ENCODE measurements at regions not wholly inside any gene's neighbourhood (a gene's known extent, or its start where the extent isn't known, plus 50 kb on each side); places are given as distances from the start of the nearest gene placed in this dataset.

DNA sequence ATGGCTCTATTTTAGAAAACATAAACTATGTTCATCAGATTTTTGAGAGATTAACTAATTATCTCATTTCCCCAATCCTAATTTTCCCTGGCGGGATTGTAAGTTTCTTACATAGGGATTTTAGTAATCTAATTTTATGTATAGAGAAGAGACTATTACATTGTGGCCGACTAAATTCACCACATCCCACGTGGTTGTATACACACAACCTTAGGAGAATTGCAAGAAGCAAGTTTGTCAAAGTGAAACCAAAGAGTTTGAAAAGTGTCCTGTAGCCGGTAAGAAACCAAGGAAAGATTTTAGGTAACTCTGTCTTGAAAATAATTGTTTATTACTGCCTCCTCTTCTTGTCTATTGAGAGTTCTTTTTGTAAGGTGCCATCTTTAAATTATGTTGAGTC is 550.6 kb downstream of the LTN1 start:
- no peak for DNase-seq
- Mint-ChIP-seq H3K9me3 (ENCODE audit: unreplicated experiment) (peaks cover 10% of the 10 kb centered on the region), H3K36me3 (ENCODE audit: insufficient read depth, unreplicated experiment) (no peaks in the 10 kb centered on the region), H3K27me3 (ENCODE audit: insufficient read depth, unreplicated experiment) (no peaks in the 10 kb centered on the region), H3K27ac (ENCODE audit: unreplicated experiment) (no peak overlapping the region), H3K4me1 (ENCODE audit: low read depth, unreplicated experiment) (no peaks in the 10 kb centered on the region), H3K4me3 (ENCODE audit: unreplicated experiment) (no peak overlapping the region)
- no peak for TF ChIP-seq CTCF (IDR thresholded peaks at IDR 0.05; ENCODE audit: insufficient read depth in 1 of 2, low read depth in 1 of 2, low read length in 1 of 2, severe bottlenecking in 1 of 2, unreplicated experiment in 1 of 2)
- Histone ChIP-seq H3K4me3 (ENCODE audit: low read depth, low read length) (no peak overlapping the region), H3K9me3 (no peaks in the 10 kb centered on the region), H3K4me1 (no peaks in the 10 kb centered on the region), H3K36me3 (ENCODE audit: control insufficient read depth, insufficient read depth, low read length) (no peaks in the 10 kb centered on the region), H3K27me3 (replicated peaks; ENCODE audit: control insufficient read depth, insufficient read depth, low read length) (no peaks in the 10 kb centered on the region)
- intact Hi-C loops (cut with micrococcal nuclease; ENCODE audit: unreplicated experiment): no loop called here
- ChIA-PET POLR2A (no interaction called here), CTCF (no interaction called here)
- BruUV-seq (replicated peaks): no TSS peak

DNA sequence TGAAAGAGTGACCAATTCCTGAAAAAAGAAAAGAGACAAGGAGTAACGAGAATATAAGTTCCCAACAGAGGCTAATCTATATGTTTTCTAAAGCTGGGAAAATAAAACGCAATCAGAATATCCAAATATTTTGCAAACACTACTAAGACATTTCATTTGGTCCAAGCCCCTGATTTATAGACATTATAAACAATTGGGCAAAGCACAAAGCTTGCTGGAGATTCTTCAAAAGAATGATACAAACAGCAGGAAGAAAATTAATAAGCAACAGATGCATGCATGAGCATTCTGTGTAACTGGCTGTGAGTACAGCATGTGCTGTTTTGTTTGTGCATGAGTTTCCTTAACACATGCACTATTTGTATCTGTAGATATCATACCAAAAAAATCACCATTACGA is 552.9 kb downstream of the LTN1 start:
- Histone ChIP-seq H3K36me3 (ENCODE audit: control insufficient read depth, insufficient read depth, low read length) (no peaks in the 10 kb centered on the region), H3K4me3 (ENCODE audit: low read depth, low read length) (no peak overlapping the region), H3K4me1 (no peaks in the 10 kb centered on the region), H3K27me3 (replicated peaks; ENCODE audit: control insufficient read depth, insufficient read depth, low read length) (no peaks in the 10 kb centered on the region), H3K9me3 (no peaks in the 10 kb centered on the region)
- POLR2A ChIA-PET: no interaction called here
- H3K36me3 Mint-ChIP-seq (ENCODE audit: insufficient read depth, unreplicated experiment): no peaks in the 10 kb centered on the region
- peaks cover 5% of the 10 kb centered on the region for H3K4me1 Mint-ChIP-seq (ENCODE audit: low read depth, unreplicated experiment)
- H3K27ac Mint-ChIP-seq (ENCODE audit: unreplicated experiment): no peak overlapping the region
- H3K4me3 Mint-ChIP-seq (ENCODE audit: unreplicated experiment): no peak overlapping the region
- intact Hi-C loops (cut with micrococcal nuclease; ENCODE audit: unreplicated experiment): no loop called here
- no peak for DNase-seq
- no TSS peak for BruUV-seq (replicated peaks)
- no peaks in the 10 kb centered on the region for H3K27me3 Mint-ChIP-seq (ENCODE audit: insufficient read depth, unreplicated experiment)
- no peak for TF ChIP-seq CTCF (IDR thresholded peaks at IDR 0.05; ENCODE audit: insufficient read depth in 1 of 2, low read depth in 1 of 2, low read length in 1 of 2, severe bottlenecking in 1 of 2, unreplicated experiment in 1 of 2)
- H3K9me3 Mint-ChIP-seq (ENCODE audit: unreplicated experiment): no peaks in the 10 kb centered on the region
- CTCF ChIA-PET: no interaction called here

GRCh38 chr21:28439251-28439650 is 553.4 kb downstream of the LTN1 start:
- no peak overlapping the region for H3K4me3 Mint-ChIP-seq (ENCODE audit: unreplicated experiment)
- CTCF ChIA-PET: no interaction called here

More at GRCh38 chr21:28439251-28439650, 553.4 kb downstream of the LTN1 start:
- intact Hi-C loops (cut with micrococcal nuclease; ENCODE audit: unreplicated experiment): no loop called here
- Histone ChIP-seq H3K36me3 (ENCODE audit: control insufficient read depth, insufficient read depth, low read length) (no peaks in the 10 kb centered on the region), H3K9me3 (no peaks in the 10 kb centered on the region), H3K4me1 (no peaks in the 10 kb centered on the region), H3K4me3 (ENCODE audit: low read depth, low read length) (no peak overlapping the region), H3K27me3 (replicated peaks; ENCODE audit: control insufficient read depth, insufficient read depth, low read length) (no peaks in the 10 kb centered on the region)
- Mint-ChIP-seq H3K27ac (ENCODE audit: unreplicated experiment) (no peak overlapping the region), H3K4me1 (ENCODE audit: low read depth, unreplicated experiment) (peaks cover 5% of the 10 kb centered on the region), H3K9me3 (ENCODE audit: unreplicated experiment) (no peaks in the 10 kb centered on the region), H3K27me3 (ENCODE audit: insufficient read depth, unreplicated experiment) (no peaks in the 10 kb centered on the region), H3K36me3 (ENCODE audit: insufficient read depth, unreplicated experiment) (no peaks in the 10 kb centered on the region)
- POLR2A ChIA-PET: no interaction called here
- no peak for TF ChIP-seq CTCF (IDR thresholded peaks at IDR 0.05; ENCODE audit: insufficient read depth in 1 of 2, low read depth in 1 of 2, low read length in 1 of 2, severe bottlenecking in 1 of 2, unreplicated experiment in 1 of 2)
- BruUV-seq (replicated peaks): no TSS peak
- no peak for DNase-seq

All from Caco-2 (cell line).